MM.1S (cell line): ENCODE measurements at regions not wholly inside any gene's neighbourhood (a gene's known extent, or its start where the extent isn't known, plus 50 kb on each side); places are given as distances from the start of the nearest gene placed in this dataset.

Experiments
- EZH2phosphoT487 ChIP-seq: fragments of 300-600 bp; sonication (generic); IDR thresholded peaks from 2 replicates; pipeline ENCODE4 v1.6.1; 2018; ENCODE audit warnings: antibody characterized with exemption, low read length
- TF ChIP-seq, protein P1 (sequence below): fragments of 300-600 bp; sonication (generic); IDR thresholded peaks from 2 replicates; pipeline ENCODE4 v1.5.1; 2016; ENCODE audit warnings: antibody characterized with exemption, low read length, mixed read lengths

DNA sequence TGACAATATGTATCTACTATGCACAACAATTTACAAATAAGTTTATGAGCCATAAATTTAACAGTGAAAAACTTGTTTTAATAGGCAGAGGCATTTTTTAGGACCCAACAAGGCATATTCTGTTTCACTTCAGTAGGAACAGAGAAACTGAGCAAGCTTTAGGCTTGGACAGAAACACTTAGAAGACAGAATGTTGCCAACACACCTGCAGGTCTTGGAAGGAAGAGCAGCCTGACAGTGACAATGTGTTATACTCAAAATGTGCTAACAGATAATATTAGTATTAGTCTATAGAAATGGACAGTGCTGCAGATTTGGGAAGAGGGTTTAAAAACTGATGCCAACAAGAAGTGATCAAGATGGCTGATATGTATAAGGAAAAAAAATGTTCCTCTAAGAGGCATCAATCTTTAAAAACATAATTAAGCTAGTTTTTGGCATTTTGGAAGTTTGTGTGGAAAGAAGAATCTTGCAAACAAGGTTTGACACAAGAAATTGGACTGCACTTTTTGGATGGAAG, 297.1 kb upstream of the FSIP2 start:
- TF ChIP-seq, protein P1, sequence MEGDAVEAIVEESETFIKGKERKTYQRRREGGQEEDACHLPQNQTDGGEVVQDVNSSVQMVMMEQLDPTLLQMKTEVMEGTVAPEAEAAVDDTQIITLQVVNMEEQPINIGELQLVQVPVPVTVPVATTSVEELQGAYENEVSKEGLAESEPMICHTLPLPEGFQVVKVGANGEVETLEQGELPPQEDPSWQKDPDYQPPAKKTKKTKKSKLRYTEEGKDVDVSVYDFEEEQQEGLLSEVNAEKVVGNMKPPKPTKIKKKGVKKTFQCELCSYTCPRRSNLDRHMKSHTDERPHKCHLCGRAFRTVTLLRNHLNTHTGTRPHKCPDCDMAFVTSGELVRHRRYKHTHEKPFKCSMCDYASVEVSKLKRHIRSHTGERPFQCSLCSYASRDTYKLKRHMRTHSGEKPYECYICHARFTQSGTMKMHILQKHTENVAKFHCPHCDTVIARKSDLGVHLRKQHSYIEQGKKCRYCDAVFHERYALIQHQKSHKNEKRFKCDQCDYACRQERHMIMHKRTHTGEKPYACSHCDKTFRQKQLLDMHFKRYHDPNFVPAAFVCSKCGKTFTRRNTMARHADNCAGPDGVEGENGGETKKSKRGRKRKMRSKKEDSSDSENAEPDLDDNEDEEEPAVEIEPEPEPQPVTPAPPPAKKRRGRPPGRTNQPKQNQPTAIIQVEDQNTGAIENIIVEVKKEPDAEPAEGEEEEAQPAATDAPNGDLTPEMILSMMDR: no peak
- TF ChIP-seq EZH2phosphoT487: no peak
